ENCODE measurements at regions not wholly inside any gene's neighbourhood (a gene's known extent, or its start where the extent isn't known, plus 50 kb on each side); places are given as distances from the start of the nearest gene placed in this dataset.

GRCh38 chr2:8515864-8516533, 165.9 kb upstream of the ID2 start:
- TF ChIP-seq CTCF (IDR thresholded peaks at IDR 0.05; ENCODE audit: low read depth, low read length, poor library complexity, severe bottlenecking) (peak; percentile 24), EZH2phosphoT487 (IDR thresholded peaks at IDR 0.05; ENCODE audit: borderline replicate concordance, low read length) (no peak)

Measured in DOHH2 (cell line).